ENCODE measurements at regions not wholly inside any gene's neighbourhood (a gene's known extent, or its start where the extent isn't known, plus 50 kb on each side); places are given as distances from the start of the nearest gene placed in this dataset.

- ChIA-PET CTCF (ENCODE audit: low intra/inter-chr PET ratio, low total read pairs) (no interaction called here), POLR2A (no interaction called here)
- Histone ChIP-seq H3K4me3 (replicated peaks in 1 of 3; ENCODE audit: insufficient read depth in 1 of 3, low read depth in 2 of 3, low read length in 3 of 3) (no peak overlapping the region), H3K27me3 (ENCODE audit: control insufficient read depth in 1 of 2, insufficient read depth in 2 of 2, low read length in 2 of 2) (no peaks in the 10 kb centered on the region), H3K79me2 (ENCODE audit: insufficient read depth, low read length) (no peaks in the 10 kb centered on the region), H2AFZ (ENCODE audit: low read length) (no peak overlapping the region), H3K36me3 (replicated peaks in 1 of 2; ENCODE audit: control insufficient read depth in 1 of 2, insufficient read depth in 2 of 2, low read length in 2 of 2) (no peaks in the 10 kb centered on the region), H3K9ac (ENCODE audit: insufficient read depth, low read depth, low read length) (no peak overlapping the region), H3K9me3 (ENCODE audit: low read length) (no peaks in the 10 kb centered on the region), H3K4me2 (ENCODE audit: low read depth, low read length) (no peak overlapping the region), H3K4me1 (ENCODE audit: insufficient read depth, low read length) (peaks cover 16% of the 10 kb centered on the region), H4K20me1 (ENCODE audit: insufficient read depth, low read length) (no peaks in the 10 kb centered on the region), H3K27ac (ENCODE audit: extremely low read length, insufficient read depth, low read length) (no peak overlapping the region)
- no peak for ATAC-seq
- peak; percentile 18 for FAIRE-seq
- in situ Hi-C loops (cut with HindIII; ENCODE audit: extremely low pct_ligation_motif_present, low pct_unique_long_range_greater_than_20kb): no loop called here
- TF ChIP-seq ZNF180 (CRISPR knock-in tag; IDR thresholded peaks at IDR 0.05; ENCODE audit: borderline replicate concordance, low read depth): no peak
- TF ChIP-seq SNAPC2 (CRISPR knock-in tag; IDR thresholded peaks at IDR 0.05): no peak
- TF ChIP-seq FOXO1 (CRISPR knock-in tag; IDR thresholded peaks at IDR 0.05): no peak
- no peak for TF ChIP-seq SETDB1 (CRISPR knock-in tag; IDR thresholded peaks at IDR 0.05; ENCODE audit: borderline replicate concordance)
- no peak for TF ChIP-seq ZNF138 (CRISPR knock-in tag; IDR thresholded peaks at IDR 0.05; ENCODE audit: low read depth)
- TF ChIP-seq ZFP36 (IDR thresholded peaks at IDR 0.05; ENCODE audit: borderline replicate concordance, low read depth, low read length, partially characterized antibody): no peak
- no peak for TF ChIP-seq SNAPC5 (CRISPR knock-in tag; IDR thresholded peaks at IDR 0.05; ENCODE audit: borderline replicate concordance)
- no peak for TF ChIP-seq MLLT10 (CRISPR knock-in tag; IDR thresholded peaks at IDR 0.05)
- TF ChIP-seq MIER2 (CRISPR knock-in tag; IDR thresholded peaks at IDR 0.05): no peak
- no peak for TF ChIP-seq FOSL2 (CRISPR knock-in tag; IDR thresholded peaks at IDR 0.05)
- TF ChIP-seq ZNF160 (CRISPR knock-in tag; IDR thresholded peaks at IDR 0.05): no peak
- no peak for TF ChIP-seq MYC (CRISPR knock-in tag; IDR thresholded peaks at IDR 0.05; ENCODE audit: borderline replicate concordance)
- TF ChIP-seq YY1 (IDR thresholded peaks at IDR 0.05; ENCODE audit: insufficient read depth, insufficient replicate concordance, low read depth, low read length): no peak
- TF ChIP-seq RBFOX2 (IDR thresholded peaks at IDR 0.05; ENCODE audit: low read depth, low read length): no peak
- TF ChIP-seq AGO2 (optimal IDR thresholded peaks at IDR 0.05; ENCODE audit: low read depth, low read length): no peak
- TF ChIP-seq KMT2A (CRISPR knock-in tag; IDR thresholded peaks at IDR 0.05): no peak
- no peak for TF ChIP-seq PPARG (CRISPR knock-in tag; conservative IDR thresholded peaks at IDR 0.05)
- TF ChIP-seq REPIN1 (CRISPR knock-in tag; IDR thresholded peaks at IDR 0.05; ENCODE audit: borderline replicate concordance, low read depth): no peak
- no peak for TF ChIP-seq ZNF782 (CRISPR knock-in tag; IDR thresholded peaks at IDR 0.05; ENCODE audit: borderline replicate concordance)
- WGBS (ENCODE audit: low lambda C conversion rate): 59% methylated on average over 3 of the region's 3 CpGs
- no TSS peak for BruUV-seq (replicated peaks)
- intact Hi-C loops (cut with micrococcal nuclease; ENCODE audit: unreplicated experiment): no loop called here
- DNase-seq (ENCODE audit: low spot score): no peak
Measured at GRCh38 chr2:18891600-18892345, 302.4 kb upstream of the NT5C1B start.
